ENCODE measurements at regions not wholly inside any gene's neighbourhood (a gene's known extent, or its start where the extent isn't known, plus 50 kb on each side); places are given as distances from the start of the nearest gene placed in this dataset.

DNA sequence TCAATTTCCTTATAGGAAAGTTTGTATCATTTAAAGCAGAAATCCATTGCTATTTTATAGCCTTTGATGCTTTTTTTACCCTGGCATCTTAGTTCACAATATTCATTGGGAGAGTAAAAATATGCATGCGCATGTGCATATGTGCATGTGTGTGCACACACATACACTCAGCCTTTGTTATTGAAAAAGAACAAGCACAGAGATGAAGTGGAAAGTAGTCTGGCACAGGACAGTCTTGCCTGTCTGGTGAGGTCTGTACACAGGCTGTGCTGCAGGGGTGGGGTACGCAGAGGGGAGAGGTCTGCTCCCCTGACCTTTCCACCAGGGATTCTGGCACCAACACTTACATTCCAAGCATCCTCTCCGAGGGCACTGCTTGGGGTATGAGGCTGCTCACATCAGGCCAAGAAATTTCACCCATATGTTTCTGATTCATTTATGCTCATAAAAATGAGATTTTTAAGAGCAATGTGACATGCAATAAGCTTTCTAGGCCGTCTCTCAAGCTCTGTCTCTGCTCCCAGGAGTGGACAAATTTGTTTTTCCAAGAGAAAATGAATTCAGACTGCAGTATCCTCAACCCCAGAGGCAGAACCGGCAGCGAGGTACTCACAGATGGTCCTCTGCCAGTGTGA, 237.2 kb downstream of the INSIG2 start:
- TF ChIP-seq, protein P1, sequence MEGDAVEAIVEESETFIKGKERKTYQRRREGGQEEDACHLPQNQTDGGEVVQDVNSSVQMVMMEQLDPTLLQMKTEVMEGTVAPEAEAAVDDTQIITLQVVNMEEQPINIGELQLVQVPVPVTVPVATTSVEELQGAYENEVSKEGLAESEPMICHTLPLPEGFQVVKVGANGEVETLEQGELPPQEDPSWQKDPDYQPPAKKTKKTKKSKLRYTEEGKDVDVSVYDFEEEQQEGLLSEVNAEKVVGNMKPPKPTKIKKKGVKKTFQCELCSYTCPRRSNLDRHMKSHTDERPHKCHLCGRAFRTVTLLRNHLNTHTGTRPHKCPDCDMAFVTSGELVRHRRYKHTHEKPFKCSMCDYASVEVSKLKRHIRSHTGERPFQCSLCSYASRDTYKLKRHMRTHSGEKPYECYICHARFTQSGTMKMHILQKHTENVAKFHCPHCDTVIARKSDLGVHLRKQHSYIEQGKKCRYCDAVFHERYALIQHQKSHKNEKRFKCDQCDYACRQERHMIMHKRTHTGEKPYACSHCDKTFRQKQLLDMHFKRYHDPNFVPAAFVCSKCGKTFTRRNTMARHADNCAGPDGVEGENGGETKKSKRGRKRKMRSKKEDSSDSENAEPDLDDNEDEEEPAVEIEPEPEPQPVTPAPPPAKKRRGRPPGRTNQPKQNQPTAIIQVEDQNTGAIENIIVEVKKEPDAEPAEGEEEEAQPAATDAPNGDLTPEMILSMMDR (IDR thresholded peaks at IDR 0.05 in 2 of 3, conservative IDR thresholded peaks at IDR 0.05 in 1 of 3; ENCODE audit: control insufficient read depth in 2 of 3, extremely low read depth in 1 of 3, insufficient read depth in 1 of 3, low read depth in 3 of 3, low read length in 3 of 3) = no peak
- TF ChIP-seq POLR2A (IDR thresholded peaks at IDR 0.05; ENCODE audit: low read depth, low read length) = no peak
- no peak for TF ChIP-seq TCF12 (IDR thresholded peaks at IDR 0.05; ENCODE audit: low read depth, low read length)
- no peak for TF ChIP-seq RBBP5 (conservative IDR thresholded peaks at IDR 0.05)
- no peak for TF ChIP-seq KLF5 (IDR thresholded peaks at IDR 0.05; ENCODE audit: partially characterized antibody)
- no peak for TF ChIP-seq ATF7 (IDR thresholded peaks at IDR 0.05; ENCODE audit: low read depth)
- TF ChIP-seq, protein P2, sequence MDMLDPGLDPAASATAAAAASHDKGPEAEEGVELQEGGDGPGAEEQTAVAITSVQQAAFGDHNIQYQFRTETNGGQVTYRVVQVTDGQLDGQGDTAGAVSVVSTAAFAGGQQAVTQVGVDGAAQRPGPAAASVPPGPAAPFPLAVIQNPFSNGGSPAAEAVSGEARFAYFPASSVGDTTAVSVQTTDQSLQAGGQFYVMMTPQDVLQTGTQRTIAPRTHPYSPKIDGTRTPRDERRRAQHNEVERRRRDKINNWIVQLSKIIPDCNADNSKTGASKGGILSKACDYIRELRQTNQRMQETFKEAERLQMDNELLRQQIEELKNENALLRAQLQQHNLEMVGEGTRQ (IDR thresholded peaks at IDR 0.05; ENCODE audit: borderline replicate concordance, low read depth, low read length) = no peak
- no peak for TF ChIP-seq NFYA (IDR thresholded peaks at IDR 0.05; ENCODE audit: borderline replicate concordance, low read depth, low read length)
- TF ChIP-seq, protein P3, sequence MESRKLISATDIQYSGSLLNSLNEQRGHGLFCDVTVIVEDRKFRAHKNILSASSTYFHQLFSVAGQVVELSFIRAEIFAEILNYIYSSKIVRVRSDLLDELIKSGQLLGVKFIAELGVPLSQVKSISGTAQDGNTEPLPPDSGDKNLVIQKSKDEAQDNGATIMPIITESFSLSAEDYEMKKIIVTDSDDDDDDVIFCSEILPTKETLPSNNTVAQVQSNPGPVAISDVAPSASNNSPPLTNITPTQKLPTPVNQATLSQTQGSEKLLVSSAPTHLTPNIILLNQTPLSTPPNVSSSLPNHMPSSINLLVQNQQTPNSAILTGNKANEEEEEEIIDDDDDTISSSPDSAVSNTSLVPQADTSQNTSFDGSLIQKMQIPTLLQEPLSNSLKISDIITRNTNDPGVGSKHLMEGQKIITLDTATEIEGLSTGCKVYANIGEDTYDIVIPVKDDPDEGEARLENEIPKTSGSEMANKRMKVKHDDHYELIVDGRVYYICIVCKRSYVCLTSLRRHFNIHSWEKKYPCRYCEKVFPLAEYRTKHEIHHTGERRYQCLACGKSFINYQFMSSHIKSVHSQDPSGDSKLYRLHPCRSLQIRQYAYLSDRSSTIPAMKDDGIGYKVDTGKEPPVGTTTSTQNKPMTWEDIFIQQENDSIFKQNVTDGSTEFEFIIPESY (IDR thresholded peaks at IDR 0.05) = no peak
- no peak for TF ChIP-seq CBX3 (IDR thresholded peaks at IDR 0.05; ENCODE audit: borderline replicate concordance, low read depth)
- TF ChIP-seq CREB1 (IDR thresholded peaks at IDR 0.05; ENCODE audit: low read depth) = no peak
- no peak for TF ChIP-seq NFYB (IDR thresholded peaks at IDR 0.05; ENCODE audit: insufficient read depth, low read depth, low read length)

Data from GM12878 (cell line).